NOMO-1 treated with dmso at 0.1 percent for 144 hours (cell line): ENCODE measurements at regions not wholly inside any gene's neighbourhood (a gene's known extent, or its start where the extent isn't known, plus 50 kb on each side); places are given as distances from the start of the nearest gene placed in this dataset.

Source experiments
- DNase-seq: peaks from one replicate; lab custom pipeline; 2025; ENCODE audit not compliant: unreplicated experiment; lab: John Stamatoyannopoulos, UW

GRCh38 chr5:124397317-124397716 lies 349.1 kb downstream of the ZNF608 start:
- no peak for DNase-seq

DNA sequence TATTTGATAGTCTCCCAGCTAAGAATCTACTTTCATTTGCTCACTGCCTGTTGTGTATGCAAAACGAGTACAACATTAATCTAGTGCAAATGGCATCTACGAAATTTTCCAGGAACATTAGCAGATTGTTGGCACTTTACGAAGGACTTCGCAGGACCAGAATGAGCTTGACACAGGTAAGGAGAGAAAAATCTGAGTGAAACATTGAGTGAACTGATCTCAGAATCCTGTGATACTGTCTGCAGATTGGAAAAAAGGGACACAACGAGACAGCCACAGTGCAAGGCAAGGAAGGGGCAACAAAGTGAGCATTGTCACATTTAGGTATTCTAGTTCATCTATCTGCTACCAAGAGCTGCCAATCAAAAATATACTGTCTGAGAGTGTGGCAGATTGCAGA lies 350.5 kb downstream of the ZNF608 start:
- no peak for DNase-seq

- no peak for DNase-seq
Measured at GRCh38 chr5:124395287-124395686, 351.2 kb downstream of the ZNF608 start.

DNA sequence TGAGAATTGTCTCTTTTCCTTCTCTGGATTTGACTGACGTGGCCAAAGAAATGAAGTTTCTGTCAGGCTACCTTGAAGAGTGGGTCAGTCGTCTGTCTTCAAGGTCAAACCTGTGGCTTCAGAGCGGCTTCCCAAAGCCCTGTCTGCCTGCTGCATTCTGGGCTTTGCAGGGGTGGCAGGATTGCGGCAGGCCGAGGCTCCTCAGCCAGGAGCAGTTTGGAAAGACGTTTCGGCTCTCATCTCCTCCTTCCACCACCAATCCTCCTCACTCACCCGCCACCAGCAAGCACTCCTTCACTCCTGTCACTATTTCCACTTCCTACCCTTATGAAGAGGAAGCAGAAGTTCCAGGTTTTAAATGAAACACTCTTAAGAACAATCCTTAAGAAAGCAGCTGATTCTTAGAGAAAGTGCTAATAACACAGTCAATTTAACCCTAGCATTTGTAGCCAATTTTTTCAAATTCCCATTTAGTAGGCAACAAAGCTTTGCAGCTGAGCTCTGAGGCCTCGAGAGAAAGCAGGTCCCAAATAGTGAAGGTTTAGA lies 351.7 kb downstream of the ZNF608 start:
- DNase-seq = no peak

GRCh38 chr5:124393584-124394379 lies 352.7 kb downstream of the ZNF608 start:
- no peak for DNase-seq

GRCh38 chr5:124383693-124384092 lies 362.7 kb downstream of the ZNF608 start:
- DNase-seq = no peak

GRCh38 chr5:124377386-124377785 lies 369.1 kb downstream of the ZNF608 start:
- DNase-seq = no peak

- DNase-seq = no peak
Measured at GRCh38 chr5:124373883-124374282, 372.6 kb downstream of the ZNF608 start.

DNA sequence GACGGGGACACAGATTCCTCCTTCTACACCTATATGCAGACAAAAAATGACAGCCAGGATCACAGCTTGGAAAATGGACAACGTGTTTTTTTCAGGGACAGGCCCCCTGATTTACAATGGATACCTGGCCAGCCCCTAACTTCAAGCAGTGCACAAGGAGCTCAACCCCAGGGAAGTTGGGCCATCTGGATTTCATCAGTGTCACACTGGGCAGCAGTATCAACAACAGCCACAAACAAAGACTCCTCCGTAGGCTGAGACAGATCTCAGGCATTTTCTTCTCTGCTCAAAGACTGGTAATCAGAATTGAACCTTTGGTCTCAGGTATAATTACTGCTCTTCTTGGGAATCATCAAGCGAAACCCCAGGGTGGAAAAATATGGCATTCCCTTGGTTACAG lies 374.0 kb downstream of the ZNF608 start:
- DNase-seq = no peak

- no peak for DNase-seq
Measured at GRCh38 chr5:124371111-124371706, 375.2 kb downstream of the ZNF608 start.

DNA sequence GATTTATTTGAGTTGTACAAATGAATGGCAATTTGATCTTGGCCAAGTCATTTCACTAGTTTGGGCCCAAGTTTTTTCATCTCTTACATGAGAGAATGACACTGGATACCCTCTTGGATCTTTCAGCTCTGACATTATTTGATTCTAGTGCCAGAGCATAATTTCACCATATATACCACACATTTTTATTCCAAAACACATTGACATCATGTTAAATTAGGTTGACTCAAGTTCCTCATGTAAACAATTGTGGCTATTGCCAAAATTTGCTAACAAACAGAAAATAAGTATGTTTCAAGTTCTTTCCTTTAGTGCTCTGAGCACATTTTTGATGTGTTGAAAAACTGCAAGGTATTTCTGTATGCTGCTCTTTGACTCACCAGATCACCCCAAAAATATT lies 375.8 kb downstream of the ZNF608 start:
- DNase-seq = no peak

GRCh38 chr5:124365361-124365801 lies 381.1 kb downstream of the ZNF608 start:
- DNase-seq = no peak

GRCh38 chr5:124355928-124356327 lies 390.5 kb downstream of the ZNF608 start:
- peak; percentile 50 for DNase-seq

GRCh38 chr5:124353016-124353415 lies 393.4 kb downstream of the ZNF608 start:
- DNase-seq = no peak

DNA sequence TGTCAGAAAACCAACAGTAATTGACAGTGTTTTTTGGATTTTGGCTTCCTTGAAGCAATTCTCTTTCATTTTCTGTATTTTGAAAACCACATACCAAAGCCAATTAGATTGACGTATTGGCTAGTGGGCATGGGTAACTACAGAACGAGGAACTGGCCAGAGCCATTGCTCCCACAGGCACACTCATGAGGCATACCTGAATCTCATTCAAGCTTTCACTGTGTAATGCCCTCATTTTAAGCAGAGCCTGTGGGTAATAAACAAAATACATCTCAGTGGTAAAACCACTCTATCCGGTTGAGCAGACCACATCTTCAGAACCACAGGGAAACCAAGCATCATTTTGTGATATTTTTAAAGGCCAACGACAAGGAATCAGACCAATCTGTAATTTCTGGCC lies 394.1 kb downstream of the ZNF608 start:
- DNase-seq = no peak

GRCh38 chr5:124349931-124350330 lies 396.5 kb downstream of the ZNF608 start:
- no peak for DNase-seq

DNA sequence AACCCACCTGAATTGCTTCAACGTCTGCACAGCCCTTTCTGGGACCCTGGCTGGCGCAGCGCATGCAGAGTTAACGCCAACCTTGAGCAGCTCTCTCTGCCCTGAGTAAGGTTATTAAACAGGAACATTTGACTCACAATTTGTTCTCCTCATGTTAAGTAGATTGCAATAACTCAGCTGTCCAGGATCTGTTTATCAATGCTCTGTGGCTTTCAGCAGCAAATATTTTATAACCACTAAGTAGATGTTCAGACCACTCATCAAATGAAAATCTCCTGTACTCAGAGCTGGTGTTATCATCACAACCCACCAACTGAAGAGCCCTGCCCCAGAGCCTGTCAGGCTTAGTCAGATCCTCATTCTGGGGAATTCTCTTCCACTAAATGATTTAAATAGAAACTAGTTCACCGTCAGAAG lies 403.0 kb downstream of the ZNF608 start:
- DNase-seq = no peak

GRCh38 chr5:124342986-124343385 lies 403.5 kb downstream of the ZNF608 start:
- no peak for DNase-seq

- no peak for DNase-seq
Measured at GRCh38 chr5:124342584-124342983, 403.9 kb downstream of the ZNF608 start.

DNA sequence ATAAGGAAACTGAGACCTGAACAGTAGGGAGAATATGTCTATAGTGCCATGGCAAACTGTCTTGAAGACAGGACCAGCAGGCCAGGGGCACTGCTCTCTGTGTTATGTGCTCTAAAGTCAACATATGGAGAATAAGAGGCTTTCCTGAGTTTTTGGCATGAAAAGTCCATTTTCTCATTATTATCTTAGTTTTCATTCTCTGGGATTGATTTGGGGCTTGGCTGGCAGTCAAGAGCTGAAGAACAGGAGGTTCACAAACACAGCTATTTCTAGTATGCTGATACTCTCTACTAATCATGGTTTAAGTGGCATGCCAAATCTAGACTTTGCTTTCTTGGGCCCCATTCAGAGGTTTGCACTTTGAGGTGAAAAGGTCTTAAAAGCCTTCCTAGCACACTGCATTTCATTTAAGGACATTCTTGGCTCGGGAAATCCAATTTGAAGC lies 404.4 kb downstream of the ZNF608 start:
- no peak for DNase-seq

DNA sequence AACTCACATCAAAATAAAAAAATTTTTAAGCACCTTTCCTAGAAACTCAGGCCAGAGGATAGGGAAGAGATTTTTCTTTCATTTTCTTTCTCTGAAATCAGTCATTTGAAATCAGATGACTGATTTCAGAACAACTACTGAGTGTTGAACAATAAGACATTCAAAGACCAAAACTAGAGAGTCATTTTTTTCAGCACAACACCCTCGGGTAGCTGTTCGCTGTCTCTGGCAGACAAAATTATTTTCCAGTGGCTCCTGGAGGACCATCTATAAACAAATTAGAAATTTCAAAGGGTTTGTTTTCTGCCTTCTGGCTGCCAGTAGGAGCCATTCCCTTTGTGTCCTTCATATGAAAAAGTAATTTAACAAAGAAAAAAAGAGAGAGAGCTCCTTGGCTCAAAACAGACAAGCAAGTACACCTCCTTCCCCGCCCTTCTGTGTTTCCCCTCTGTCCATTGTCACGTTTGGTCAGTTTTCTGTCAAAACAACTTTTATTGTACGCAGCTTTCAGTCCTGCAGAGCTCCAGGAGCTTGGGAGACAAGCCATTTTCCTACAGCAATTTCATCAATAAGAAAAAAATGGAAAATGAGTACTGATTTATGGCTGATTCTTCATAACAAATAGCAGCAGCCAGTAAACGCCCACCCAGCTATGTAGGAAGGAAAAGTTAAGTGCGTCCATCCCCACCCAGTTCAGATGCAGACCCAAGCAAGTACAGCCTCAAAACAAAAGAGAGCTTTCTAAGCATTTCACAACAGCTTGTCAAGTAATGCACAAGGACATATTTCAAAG lies 405.2 kb downstream of the ZNF608 start:
- no peak for DNase-seq
